ENCODE measurements at regions not wholly inside any gene's neighbourhood (a gene's known extent, or its start where the extent isn't known, plus 50 kb on each side); places are given as distances from the start of the nearest gene placed in this dataset.
"Not testable (repeated sequence)": the region's sequence is repeated elsewhere in the genome, so short reads cannot be mapped to it uniquely, and the experiment has no call there.

DNA sequence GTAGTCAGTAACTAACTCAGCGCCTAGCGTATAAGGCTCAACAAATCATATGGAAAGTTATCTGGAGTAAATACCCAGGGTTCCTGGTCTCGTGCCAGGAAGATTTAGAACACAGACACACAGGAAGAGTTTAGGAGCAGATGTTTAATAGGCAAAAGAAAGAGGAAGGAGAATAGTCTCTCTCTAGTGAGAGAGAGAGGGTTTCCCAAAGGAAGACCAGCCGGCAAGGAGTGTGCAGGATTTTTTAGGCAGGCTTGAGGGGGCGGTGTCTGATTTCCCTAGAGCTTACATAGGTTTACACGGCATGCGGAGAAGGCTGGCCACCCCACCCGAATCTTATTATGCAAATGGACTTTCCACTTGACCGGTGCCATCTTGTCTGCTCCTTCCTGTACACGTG, 284.0 kb upstream of the FRG1 start:
- DNase-seq (ENCODE audit: low read depth in 2 of 2), result no peak

- DNase-seq (ENCODE audit: low read depth in 2 of 2), result not testable (repeated sequence)
These were observed 282.4 kb upstream of the FRG1 start for GRCh38 chr4:189658259-189658658.

- not testable (repeated sequence) for DNase-seq (ENCODE audit: low read depth in 2 of 2)
These were observed 281.8 kb upstream of the FRG1 start for GRCh38 chr4:189658831-189659230.

DNA sequence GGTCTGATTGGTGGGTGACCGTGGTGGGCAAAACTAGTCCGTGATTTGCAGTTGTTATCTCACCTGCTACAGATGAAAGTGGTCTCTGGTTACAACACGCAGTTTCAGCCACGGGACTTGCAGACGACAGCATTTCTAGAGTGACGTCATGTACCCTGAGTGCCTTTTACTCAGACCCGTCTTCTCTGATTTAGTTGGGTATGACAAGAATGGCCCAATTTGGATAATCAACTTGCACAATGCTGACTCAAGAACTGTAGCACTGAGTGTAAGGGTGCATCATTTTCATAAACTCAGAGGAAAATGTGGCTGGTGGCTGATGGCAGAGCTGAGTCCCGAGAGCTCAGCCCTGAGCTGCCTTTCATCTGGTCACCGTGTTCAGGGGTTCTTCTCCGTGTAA, 281.4 kb upstream of the FRG1 start:
- no peak for DNase-seq (ENCODE audit: low read depth in 2 of 2)

DNA sequence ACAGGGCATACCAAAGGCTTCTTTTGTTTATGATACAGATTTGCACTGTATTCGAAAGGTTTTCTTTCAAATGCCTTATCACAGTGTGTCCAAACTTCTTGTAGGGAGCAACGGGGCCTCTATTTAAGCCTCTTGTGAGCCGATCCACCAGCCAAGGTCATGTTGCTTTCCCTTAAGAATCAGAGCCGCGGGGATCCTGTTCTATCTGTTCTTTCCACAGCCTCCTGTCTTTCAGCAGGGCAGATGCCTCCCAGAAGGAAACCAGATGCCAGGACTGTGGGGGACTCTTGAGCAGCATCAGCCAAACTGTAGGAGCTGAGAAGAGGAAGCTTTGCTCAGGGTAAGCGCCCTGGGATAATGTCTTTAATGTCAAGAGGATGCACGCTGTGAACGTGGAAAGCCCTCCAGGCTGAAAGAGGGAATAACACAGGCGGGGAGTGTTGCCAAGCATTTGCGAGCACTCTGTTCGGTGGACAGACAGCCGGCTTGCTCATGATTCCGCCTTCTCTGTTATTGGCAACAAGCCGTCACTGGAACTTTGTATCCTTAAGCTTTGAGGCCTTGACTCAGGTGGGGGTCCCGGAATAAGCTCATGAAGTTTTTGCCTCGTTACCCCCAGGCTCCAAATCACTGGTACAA, 279.8 kb upstream of the FRG1 start:
- no peak for DNase-seq (ENCODE audit: low read depth in 2 of 2)

- no peak for DNase-seq (ENCODE audit: low read depth in 2 of 2)
These were observed 275.9 kb upstream of the FRG1 start for GRCh38 chr4:189664693-189665250.

DNA sequence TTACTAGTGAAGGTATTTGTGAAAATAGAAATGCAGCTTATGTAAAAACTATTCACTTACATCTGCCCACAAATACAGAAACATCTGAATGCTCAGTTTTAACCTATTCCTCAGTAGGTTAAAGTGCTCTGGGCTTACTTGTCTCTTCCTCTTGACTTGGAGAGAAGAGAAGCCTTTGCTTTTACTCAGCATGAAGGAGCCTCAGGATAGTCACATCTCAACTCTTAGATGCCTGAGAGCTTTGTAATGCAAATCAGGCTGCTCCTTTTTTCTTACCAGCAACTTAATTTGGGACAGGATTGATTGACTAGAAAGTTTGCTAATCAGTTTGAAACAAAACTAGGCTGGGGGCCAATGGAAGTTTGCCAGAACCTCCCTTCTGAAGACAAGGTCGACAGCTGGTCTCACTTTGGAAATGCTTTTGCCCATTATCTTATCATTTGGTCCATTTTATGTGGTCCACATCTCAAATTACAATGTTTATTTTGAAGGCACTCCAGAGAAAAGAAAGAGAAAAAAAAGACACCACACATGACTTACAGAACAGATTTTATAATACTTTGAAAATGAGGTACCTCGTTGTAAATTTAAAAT, 274.9 kb upstream of the FRG1 start:
- not testable (repeated sequence) for DNase-seq (ENCODE audit: low read depth in 2 of 2)

- not testable (repeated sequence) for DNase-seq (ENCODE audit: low read depth in 2 of 2)
These were observed 273.3 kb upstream of the FRG1 start for GRCh38 chr4:189667386-189667785.

DNA sequence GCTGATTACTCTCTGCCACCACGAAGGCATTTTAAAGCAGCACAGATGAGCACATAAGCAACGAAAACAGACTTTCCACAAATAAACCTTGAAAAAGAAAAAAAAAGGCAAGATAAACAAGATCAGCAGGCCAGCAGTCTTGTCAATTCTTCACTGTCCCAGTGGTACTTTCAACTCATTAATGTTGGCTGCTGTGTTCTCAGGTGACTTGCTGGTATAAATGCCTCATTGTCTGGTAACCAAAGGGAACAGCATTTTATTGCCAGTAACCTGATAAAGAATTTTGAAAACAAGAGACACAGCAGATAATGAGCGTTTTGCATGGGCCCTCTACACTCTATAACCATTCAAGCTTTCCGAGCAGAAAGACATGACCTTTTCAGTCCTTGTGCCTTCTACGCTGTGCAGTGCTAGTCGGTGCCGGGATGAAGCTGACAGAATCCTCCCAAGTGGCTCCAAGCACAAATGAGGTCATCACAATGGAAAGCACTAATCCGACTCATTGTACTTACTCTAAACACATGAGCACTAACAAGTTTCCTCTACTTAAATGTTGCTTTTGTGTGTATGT, 242.9 kb upstream of the FRG1 start:
- not testable (repeated sequence) for DNase-seq (ENCODE audit: low read depth in 2 of 2)

DNA sequence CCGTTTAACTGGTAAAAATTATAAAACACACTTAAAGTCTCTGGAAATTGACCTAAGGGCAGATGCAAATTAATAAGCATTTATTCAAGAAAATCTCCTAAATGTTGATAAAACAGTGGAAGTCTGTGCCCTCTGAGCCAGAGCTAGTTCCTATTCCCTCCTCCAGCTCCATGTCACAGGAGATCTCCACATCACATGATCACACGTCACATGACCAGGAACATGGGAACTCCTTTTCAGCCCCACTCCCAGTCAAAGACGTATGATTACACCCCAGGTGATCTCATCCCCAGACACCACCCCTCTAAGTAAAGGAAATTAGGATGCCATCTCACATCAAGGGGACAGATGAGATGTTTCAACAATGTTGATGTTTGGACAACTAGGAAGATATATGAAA, 237.7 kb upstream of the FRG1 start:
- not testable (repeated sequence) for DNase-seq (ENCODE audit: low read depth in 2 of 2)

GRCh38 chr4:189706821-189707220, 233.9 kb upstream of the FRG1 start:
- DNase-seq (ENCODE audit: low read depth in 2 of 2), result not testable (repeated sequence)

- not testable (repeated sequence) for DNase-seq (ENCODE audit: low read depth in 2 of 2)
These were observed 233.4 kb upstream of the FRG1 start for GRCh38 chr4:189707227-189707626.

DNA sequence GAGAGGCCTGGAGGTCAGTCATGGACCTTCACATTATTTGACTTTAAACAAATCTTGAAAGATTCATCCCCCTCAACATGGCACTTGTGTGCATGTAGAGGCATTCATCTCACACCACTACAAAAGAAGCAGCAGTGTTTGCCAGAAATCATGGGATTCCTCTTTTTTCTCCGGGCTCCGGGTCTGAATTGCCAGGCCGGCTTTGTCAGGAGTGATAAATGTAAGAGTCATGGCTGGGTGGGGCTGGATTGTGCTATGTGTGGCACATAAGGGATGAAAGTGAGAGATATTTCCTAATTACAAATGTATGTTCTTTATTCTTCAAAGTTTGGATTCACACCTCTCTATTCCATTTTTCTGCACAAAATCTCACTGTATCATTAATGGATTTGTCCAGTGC, 228.7 kb upstream of the FRG1 start:
- not testable (repeated sequence) for DNase-seq (ENCODE audit: low read depth in 2 of 2)

- not testable (repeated sequence) for DNase-seq (ENCODE audit: low read depth in 2 of 2)
These were observed 219.4 kb upstream of the FRG1 start for GRCh38 chr4:189721016-189721993.

DNA sequence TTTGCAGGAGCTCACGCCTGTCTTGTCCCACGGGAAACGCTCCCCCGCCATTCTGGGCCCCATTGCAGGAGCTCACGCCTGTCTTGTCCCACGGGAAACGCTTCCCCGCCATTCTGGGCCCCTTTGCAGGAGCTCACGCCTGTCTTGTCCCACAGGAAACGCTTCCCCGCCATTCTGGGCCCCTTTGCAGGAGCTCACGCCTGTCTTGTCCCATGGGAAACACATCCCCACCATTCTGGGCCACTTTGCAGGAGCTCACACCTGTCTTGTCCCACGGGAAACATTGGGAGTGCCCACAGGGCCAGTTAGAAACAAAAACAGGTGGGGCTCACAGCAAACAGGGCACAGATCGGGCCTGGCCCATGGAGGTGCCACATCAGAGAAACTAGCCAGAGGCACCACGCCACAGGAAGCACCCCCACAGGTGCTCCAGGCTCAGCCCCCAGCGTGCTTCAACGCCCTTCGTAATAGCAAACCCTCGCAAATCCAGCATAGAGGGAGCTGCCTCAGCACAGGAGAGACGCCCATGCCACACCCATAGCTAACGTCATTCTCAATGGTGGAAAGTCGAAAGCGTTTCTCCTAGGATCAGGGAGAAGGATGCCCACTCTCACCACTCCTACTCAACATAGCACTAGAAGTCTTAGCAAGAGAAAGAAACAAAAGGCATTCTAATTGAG, 218.2 kb upstream of the FRG1 start:
- not testable (repeated sequence) for DNase-seq (ENCODE audit: low read depth in 2 of 2)

DNA sequence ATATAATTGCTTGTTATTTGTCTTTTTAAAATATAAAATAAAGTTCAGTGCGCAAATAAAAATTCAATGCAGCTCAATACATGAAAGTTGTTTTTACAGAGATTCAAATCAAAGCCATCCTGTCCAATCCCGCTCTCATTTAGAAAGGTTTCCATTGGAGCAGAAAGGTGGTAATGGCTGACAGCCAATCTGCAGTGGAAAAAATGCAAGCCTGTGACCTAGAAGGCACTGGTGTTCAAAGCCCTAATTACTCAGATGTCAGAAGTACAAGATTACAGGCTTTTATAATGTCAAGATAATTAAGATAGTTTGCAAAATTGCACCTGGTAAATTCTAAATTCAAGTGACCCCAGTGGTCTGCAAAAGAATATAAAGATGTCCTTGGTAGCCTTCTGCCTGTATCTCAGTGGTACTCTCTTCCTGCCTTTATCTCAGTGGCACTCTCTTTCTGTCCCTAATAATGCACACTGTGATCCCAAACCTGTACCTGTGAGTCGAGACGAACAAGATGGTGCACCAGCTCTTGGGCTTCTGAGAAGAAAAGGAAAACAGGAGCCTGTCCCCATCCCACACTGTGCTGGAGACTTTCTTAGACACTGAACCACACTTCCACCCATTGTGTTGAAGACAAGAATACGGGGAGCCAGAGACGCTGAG, 212.6 kb upstream of the FRG1 start:
- DNase-seq (ENCODE audit: low read depth in 2 of 2), result not testable (repeated sequence)

GRCh38 chr4:189731989-189732388, 208.7 kb upstream of the FRG1 start:
- not testable (repeated sequence) for DNase-seq (ENCODE audit: low read depth in 2 of 2)

GRCh38 chr4:189733507-189733906, 207.2 kb upstream of the FRG1 start:
- DNase-seq (ENCODE audit: low read depth in 2 of 2), result not testable (repeated sequence)

DNA sequence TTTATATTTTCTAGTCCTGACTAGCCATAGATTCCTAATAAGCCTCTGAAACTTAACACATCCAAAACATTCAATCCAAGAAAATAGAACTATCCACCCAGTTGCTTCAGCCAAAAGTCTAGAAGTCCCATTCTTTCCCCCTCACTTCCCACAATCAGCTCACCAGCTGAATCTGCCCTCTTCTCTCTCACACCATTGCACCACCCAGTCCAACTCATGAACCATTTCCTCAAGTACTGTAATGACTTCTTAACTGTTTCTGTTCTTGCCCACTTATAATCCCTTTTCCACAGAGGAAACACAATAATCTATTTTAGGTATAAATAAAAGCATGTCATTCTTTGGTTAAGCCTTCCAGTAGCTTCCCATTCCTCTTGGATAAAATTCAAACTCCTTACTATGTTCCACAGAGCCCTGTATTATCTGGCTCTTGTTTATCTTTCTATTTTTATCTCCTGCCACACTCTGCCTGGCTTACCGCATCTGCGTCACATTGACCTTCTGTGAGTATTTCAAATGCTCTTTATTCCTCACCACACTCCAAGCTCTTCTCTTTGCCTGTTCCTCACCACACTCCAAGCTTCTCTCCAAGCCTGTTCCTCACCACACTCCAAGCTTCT, 205.9 kb upstream of the FRG1 start:
- DNase-seq (ENCODE audit: low read depth in 2 of 2), result not testable (repeated sequence)

DNA sequence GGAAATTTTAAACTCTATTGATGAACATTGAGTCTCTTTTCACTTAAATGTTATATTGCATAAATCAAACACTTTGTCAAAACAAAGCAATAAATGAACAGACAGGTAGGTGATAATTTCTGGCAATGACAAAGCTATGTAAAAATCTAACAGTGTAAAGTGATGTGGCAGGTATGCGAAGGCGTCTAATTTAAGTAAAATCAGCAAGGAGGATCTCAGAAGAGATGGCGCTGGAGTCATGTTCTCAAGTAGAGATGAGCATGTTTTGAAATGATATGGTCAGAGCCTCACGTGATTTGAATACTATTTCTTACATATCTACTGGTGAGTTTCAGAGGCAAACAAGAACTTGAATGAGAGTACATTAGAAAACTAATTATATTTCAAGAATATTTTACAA, 204.0 kb upstream of the FRG1 start:
- not testable (repeated sequence) for DNase-seq (ENCODE audit: low read depth in 2 of 2)

All from activated CD4-positive, alpha-beta T cell treated with anti-CD3 and anti-CD28 coated beads for 24 hours (primary cell).